ENCODE measurements at regions not wholly inside any gene's neighbourhood (a gene's known extent, or its start where the extent isn't known, plus 50 kb on each side); places are given as distances from the start of the nearest gene placed in this dataset.

DNA sequence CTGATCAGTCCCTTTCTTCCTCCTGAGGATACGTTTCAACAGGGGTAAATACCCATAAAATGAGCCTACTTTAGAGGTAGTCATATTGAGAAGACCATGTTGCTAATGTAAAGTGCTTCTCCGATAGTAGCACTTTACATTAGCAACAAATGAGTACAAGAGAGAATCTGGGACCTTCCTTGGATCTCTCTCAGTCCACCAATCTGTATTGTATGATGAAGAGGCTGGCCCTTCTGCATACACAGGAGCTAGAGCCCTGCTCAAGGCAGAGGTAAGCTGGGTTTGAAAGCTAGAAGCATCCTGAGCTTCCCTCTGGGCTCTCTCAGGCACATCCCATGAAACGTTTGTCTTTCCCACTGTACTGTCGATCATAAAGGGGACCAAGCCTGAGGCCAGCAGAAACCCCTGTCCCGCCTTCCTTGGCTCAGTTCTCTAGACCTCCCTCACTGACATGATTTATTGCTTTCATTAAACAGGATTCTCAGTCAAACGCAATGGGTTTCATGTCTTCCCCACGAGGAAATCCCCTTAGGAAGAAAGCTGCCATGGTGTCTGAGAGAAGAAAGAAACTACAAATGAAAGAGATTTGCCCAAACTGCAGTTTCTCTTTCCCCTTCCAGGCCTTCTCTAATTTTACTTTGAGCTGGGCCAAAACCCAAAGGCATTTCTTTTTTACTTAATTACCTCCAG is 62.8 kb upstream of the BCAR3 start:
- no peak for DNase-seq (ENCODE audit: low read depth)
- H3K4me3 ChIP-seq (ENCODE audit: low read depth, low read length) = no peak overlapping the region
- TF ChIP-seq, protein P1, sequence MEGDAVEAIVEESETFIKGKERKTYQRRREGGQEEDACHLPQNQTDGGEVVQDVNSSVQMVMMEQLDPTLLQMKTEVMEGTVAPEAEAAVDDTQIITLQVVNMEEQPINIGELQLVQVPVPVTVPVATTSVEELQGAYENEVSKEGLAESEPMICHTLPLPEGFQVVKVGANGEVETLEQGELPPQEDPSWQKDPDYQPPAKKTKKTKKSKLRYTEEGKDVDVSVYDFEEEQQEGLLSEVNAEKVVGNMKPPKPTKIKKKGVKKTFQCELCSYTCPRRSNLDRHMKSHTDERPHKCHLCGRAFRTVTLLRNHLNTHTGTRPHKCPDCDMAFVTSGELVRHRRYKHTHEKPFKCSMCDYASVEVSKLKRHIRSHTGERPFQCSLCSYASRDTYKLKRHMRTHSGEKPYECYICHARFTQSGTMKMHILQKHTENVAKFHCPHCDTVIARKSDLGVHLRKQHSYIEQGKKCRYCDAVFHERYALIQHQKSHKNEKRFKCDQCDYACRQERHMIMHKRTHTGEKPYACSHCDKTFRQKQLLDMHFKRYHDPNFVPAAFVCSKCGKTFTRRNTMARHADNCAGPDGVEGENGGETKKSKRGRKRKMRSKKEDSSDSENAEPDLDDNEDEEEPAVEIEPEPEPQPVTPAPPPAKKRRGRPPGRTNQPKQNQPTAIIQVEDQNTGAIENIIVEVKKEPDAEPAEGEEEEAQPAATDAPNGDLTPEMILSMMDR (conservative IDR thresholded peaks at IDR 0.05; ENCODE audit: low read depth, low read length) = no peak

DNA sequence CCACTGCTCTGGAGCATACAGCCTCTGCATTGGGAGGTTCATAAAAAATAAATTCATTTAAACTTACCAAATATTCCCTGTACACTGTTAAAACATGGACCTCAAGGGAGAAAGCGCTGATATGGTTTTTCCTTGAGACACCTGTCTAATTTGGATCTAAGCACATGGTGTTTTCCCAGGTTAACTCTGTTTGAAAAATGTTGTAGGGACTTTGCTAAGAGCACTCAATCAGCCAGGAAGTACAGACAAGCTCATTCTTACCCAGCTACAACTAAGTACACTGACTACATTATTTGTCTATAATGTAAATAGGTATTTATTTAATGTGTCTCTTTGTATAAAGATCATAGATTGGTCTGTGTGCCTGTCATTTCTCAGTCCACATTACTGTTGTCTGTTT is 61.8 kb upstream of the BCAR3 start:
- H3K4me3 ChIP-seq (ENCODE audit: low read depth, low read length) = no peak overlapping the region
- no peak for DNase-seq (ENCODE audit: low read depth)
- TF ChIP-seq, protein P1 (conservative IDR thresholded peaks at IDR 0.05; ENCODE audit: low read depth, low read length) = no peak

DNA sequence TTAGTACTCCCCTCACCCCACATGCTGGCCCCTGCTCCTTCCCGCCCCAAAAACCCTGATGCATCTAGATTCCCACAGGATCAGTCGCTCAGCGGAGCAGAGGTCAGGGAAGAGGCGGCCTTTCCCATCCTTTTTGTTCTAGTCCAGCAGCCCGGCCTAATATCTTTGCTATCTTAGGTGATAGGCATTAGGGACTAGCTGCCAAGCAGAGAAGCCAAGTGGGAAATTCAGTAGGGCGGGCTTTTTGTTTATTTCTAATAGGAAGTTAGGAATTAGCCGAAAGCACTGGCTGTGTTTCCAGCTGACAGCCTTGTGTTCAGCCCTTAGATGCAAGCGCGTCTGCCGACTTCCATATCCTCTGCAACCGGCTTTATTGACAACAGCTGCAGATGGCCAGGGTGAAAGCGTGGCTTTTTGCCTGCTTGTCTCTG is 59.0 kb upstream of the BCAR3 start:
- DNase-seq (ENCODE audit: low read depth) = no peak
- TF ChIP-seq, protein P1 (conservative IDR thresholded peaks at IDR 0.05; ENCODE audit: low read depth, low read length) = no peak
- H3K4me3 ChIP-seq (ENCODE audit: low read depth, low read length) = no peak overlapping the region

DNA sequence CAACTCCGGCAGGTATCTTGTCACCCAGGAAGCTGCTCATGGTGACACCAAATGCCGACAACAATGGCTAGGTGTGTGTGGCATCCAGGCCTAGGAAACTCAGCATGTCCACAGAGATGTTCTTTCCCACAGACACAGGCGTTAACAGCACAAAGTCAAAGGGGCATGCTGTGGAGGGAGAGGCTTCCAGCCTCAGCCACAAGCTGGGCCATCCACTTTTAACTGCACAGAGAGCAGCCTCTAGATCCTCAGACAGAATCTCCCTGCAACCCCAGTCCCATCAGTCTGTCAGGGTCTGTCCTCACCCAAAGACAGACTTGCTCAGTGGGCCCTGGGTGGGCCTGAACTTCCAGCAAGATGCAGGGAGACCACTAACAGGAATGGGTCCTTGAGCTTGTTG is 58.5 kb upstream of the BCAR3 start:
- TF ChIP-seq, protein P1 (conservative IDR thresholded peaks at IDR 0.05; ENCODE audit: low read depth, low read length) = no peak
- H3K4me3 ChIP-seq (ENCODE audit: low read depth, low read length) = no peak overlapping the region
- no peak for DNase-seq (ENCODE audit: low read depth)

DNA sequence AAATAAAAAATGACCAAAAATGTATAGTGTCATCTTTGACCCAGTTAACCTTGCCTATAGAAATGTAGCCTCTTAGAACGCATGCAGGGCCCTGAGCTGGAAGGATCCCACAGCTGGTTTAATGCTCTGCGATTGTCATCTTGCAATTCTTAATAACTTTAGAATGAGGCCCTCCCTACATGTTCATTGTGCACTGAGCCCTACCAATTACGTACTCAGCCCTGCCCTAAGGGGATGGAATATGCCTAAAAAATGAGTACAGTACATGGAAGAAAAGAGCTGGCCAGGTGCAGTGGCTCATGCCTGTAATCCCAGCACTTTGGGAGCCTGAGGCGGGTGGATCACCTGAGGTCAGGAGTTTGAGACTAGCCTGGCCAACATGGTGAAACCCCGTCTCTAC is 57.8 kb upstream of the BCAR3 start:
- no peak for DNase-seq (ENCODE audit: low read depth)
- H3K4me3 ChIP-seq (ENCODE audit: low read depth, low read length) = no peak overlapping the region
- TF ChIP-seq, protein P1 (conservative IDR thresholded peaks at IDR 0.05; ENCODE audit: low read depth, low read length) = no peak

DNA sequence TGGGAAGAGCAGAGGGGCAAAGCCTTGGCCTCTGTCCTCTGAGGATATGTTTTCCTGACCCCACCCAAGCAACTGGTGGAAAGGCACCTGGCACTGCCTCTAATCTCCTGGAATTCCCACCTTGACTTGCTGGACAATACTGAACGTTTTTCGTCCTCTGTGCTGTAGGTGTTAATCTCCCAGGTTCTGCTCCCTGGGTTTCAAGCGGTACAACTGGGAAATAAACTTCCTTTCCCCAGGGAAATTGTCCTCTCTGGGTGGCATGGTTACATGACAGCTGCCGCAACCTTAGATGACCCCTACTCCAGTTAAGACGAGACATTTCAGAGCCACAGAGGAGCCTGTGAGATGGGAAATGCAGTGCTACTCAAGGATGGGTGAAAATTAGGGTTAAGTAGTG is 57.3 kb upstream of the BCAR3 start:
- no peak for DNase-seq (ENCODE audit: low read depth)
- TF ChIP-seq, protein P1 (conservative IDR thresholded peaks at IDR 0.05; ENCODE audit: low read depth, low read length) = no peak
- H3K4me3 ChIP-seq (ENCODE audit: low read depth, low read length) = no peak overlapping the region

DNA sequence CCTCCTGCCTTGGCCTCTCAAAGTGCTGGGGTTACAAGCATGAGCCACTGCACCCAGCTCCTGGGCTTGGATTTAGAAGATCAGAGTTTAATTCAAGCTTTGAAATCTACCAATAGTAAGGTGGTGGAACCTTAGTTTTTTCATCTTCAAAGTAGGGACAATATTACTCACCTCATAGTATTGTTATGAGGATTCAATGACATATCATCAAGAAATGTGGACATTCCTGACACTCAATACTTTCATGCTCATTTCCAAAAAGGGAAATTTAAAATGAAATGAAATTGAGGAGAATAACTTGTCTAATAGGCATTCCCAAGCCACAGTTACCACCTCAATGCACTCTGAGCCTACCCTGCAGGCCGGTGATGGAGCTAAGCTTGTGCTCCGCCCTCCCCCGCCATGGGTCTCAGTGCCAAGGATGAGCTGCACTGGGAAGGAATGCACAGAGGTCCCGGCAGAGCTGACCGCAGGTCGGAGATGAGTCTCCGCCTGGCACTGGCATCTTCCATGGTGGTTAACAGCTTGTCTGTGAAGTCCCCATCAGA is 56.5 kb upstream of the BCAR3 start:
- peak; percentile 71 for DNase-seq (ENCODE audit: low read depth)
- no peak overlapping the region for H3K4me3 ChIP-seq (ENCODE audit: low read depth, low read length)
- TF ChIP-seq, protein P1 (conservative IDR thresholded peaks at IDR 0.05; ENCODE audit: low read depth, low read length) = peak; percentile 8

All from epithelial cell of proximal tubule (primary cell).